Right cardiac atrium (tissue), 5 donors: ENCODE measurements at regions not wholly inside any gene's neighbourhood (a gene's known extent, or its start where the extent isn't known, plus 50 kb on each side); places are given as distances from the start of the nearest gene placed in this dataset.

Experiments
- ATAC-seq, 2 donors: fragments of 200-7000 bp; cut with Tn5 transposase; one replicate each; pipeline versions ENCODE4 v1.8.0 to v1.9.1; 2020; ENCODE audit warnings: moderate library complexity in 2 of 2, mild to moderate bottlenecking in 1 of 2
- DNase-seq, 3 donors: peaks; one replicate each; pipeline ENCODE4 v3.0.0-alpha.2; 2020
- H3K27ac ChIP-seq: one replicate; pipeline ENCODE4 v1.5.1; 2013; ENCODE audit warnings: mild to moderate bottlenecking, low read length, control low read depth, moderate library complexity
- H3K27me3 ChIP-seq: one replicate; pipeline ENCODE4 v1.6.1; 2013; ENCODE audit not compliant: control insufficient read depth, insufficient read depth
- H3K4me1 ChIP-seq: one replicate; pipeline ENCODE4 v1.6.1; 2013; ENCODE audit warnings: low read length; ENCODE audit not compliant: control insufficient read depth, insufficient read depth
- H3K4me3 ChIP-seq: one replicate; pipeline ENCODE4 v1.5.1; 2013; ENCODE audit warnings: low read length, control low read depth
- H3K9me3 ChIP-seq: one replicate; pipeline ENCODE4 v1.6.1; 2013; ENCODE audit warnings: low read length; ENCODE audit not compliant: control insufficient read depth
- WGBS: extraction: QIAGEN DNeasy Blood & Tissue Kit; methylation state at CpG from one replicate; pipeline ENCODE4 v1.1.7; 2013; 5-methylcytosine and 5-hydroxymethylcytosine counted together
- intact Hi-C, 4 donors: fragments of 100-400 bp; cut with DNase I; formaldehyde crosslinking; loops; one replicate each; pipeline versions ENCODE4 v1.11.0 to v1.14.0; 2022 to 2023
- donor health status: healthy with polysubstance abuse.
- donor health status: DM: no; HTN: yes; CAD: no.
- donor health status: DM: no; HTN: no; CAD: no.
- donor health status: DM: no; HTN: yes; CAD: no; lungs with severe emphysema.
- donor health status: DM: yes; HTN: yes; CAD: no.

DNA sequence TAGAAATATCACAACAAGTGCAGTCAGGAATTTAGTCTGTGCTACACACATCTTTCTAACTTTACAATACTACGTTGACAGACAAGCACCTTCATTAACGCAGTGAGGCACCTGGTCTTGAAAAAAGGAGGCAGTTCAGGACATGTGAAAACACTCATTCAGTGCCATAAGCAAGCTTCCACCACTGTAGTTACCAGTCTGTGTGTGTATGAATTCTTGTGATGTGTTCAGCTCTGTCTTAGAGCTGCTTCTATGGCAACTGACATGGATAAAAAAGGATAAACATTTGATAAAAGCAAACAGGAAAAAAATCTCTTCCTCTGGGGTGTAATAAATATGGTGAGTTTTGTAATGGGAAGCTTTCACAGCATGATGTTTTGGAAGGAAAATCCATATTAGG, 623.8 kb upstream of the NXPH2 start:
- intact Hi-C loops = no loop called here
- ATAC-seq (no peak), DNase-seq (no peak)
- no peak overlapping the region for H3K4me3 ChIP-seq
- H3K27ac ChIP-seq = no peak overlapping the region
- no peaks in the 10 kb centered on the region for H3K9me3 ChIP-seq
- H3K4me1 ChIP-seq = no peaks in the 10 kb centered on the region
- no peaks in the 10 kb centered on the region for H3K27me3 ChIP-seq
- WGBS = 73% methylated on average over 2 of the region's 2 CpGs

DNA sequence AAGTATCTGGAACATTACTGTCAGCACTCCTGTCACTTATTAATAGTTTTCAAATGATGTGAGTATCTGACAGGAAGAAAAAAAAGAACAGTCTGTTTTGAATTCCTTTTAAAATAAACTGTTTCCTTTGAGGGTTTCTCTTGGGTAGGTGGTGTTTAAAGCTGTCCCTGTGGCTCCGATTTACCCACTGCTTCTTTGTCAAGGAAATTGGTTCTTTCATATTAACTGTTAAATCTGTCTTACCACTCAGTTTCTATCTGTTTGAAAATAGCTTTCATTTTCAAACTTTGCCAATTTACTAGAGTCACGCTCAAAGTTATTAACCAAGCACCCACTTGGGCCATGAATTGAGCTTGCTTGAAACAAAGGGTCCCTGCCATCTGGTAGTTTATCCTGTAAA, 614.6 kb upstream of the NXPH2 start:
- Histone ChIP-seq H3K27me3 (no peaks in the 10 kb centered on the region), H3K4me3 (no peak overlapping the region), H3K4me1 (no peaks in the 10 kb centered on the region), H3K9me3 (no peaks in the 10 kb centered on the region), H3K27ac (no peak overlapping the region)
- intact Hi-C loops = no loop called here
- ATAC-seq (no peak), DNase-seq (no peak)
- 57% methylated on average over 2 of the region's 2 CpGs for WGBS

DNA sequence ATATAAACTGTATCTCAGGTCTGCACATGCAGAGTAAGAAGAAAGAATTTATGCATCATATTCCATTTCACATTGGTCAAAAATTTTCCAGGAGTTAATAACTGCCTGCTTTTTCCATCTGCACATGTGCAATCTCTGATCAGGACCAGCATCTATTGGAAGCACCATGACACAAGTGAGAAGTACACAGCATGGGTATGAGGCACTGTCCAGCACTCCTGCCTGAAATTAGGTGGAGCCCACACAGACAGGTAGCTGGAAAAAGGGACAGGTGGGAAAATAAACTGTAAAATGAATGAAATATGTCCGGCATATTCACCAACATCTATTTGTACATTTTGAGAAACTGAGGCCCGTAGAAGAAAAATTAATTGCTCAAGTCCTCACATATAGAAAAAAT, 609.2 kb upstream of the NXPH2 start:
- H3K4me3 ChIP-seq = no peak overlapping the region
- H3K27ac ChIP-seq = no peak overlapping the region
- intact Hi-C loops = no loop called here
- no peak for DNase-seq
- no peaks in the 10 kb centered on the region for H3K9me3 ChIP-seq
- no peaks in the 10 kb centered on the region for H3K4me1 ChIP-seq
- no peaks in the 10 kb centered on the region for H3K27me3 ChIP-seq
- no peak for ATAC-seq
- WGBS = 85% methylated on average over 2 of the region's 2 CpGs

DNA sequence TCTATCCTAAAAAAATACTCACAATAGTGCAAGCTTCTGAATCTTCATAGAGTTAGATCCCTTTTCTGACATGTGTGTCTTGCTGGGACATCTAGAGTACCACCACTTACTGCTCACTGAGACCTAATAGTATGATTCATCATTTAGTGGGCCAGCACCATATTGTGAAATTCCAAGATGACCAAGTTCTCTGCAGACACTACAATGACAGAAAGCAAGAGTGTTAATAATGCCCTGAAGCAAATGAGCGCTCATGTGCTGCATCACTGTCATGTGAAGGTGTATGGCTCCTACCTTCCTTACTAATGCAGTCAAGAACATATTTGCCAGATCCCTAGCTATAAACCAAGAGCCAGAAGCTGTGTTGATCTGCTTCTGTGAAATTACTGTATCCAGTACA, 606.2 kb upstream of the NXPH2 start:
- Histone ChIP-seq H3K9me3 (no peaks in the 10 kb centered on the region), H3K27ac (no peak overlapping the region), H3K4me1 (no peaks in the 10 kb centered on the region), H3K4me3 (no peak overlapping the region), H3K27me3 (no peaks in the 10 kb centered on the region)
- WGBS = 87% methylated on average over 1 of the region's 1 CpG
- ATAC-seq (no peak), DNase-seq (no peak)
- intact Hi-C loops = no loop called here

DNA sequence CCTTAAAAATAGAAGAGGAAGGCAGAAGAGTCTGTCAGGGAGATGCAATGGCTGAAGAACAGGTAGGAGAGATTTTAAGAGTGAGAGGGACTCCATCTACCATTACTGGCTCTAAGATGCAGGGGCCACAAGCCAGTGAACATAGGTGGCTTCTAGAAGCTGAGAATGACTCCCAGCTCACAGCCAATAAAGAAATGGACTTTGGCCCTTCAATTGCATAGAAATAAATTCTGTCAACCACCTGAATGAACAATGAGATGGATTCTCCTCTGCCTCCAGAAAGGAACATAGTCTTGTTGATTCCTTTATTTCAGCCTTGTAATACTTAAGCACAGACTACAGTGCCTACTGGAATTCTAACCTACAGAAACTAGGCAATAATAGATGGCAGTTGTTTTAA, 603.3 kb upstream of the NXPH2 start:
- intact Hi-C loops = no loop called here
- Histone ChIP-seq H3K27me3 (no peaks in the 10 kb centered on the region), H3K4me1 (no peaks in the 10 kb centered on the region), H3K9me3 (no peaks in the 10 kb centered on the region), H3K27ac (no peak overlapping the region), H3K4me3 (no peak overlapping the region)
- no peak for DNase-seq
- no peak for ATAC-seq

DNA sequence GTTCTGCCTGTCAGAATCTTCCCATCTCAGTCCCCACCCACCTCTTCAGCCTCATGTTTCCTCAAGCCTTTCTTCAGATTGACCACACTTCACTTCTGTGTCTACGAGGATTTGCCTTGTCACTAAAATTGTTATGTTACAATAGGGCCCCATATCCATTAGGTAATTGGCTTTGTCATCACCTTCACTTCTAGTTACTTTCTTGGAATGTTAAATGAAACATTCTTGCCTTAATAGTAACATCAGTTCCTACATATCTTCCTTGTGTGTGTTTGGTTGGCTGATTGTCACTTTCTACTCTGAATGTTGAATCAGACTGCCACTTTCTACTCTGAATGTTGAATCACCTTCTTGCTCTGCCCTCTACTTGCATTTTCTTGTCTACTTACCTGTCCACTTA, 599.9 kb upstream of the NXPH2 start:
- no peak overlapping the region for H3K27ac ChIP-seq
- no peaks in the 10 kb centered on the region for H3K9me3 ChIP-seq
- H3K27me3 ChIP-seq = no peaks in the 10 kb centered on the region
- no peaks in the 10 kb centered on the region for H3K4me1 ChIP-seq
- H3K4me3 ChIP-seq = no peak overlapping the region
- DNase-seq (no peak), ATAC-seq (no peak)
- intact Hi-C loops = no loop called here
- 59% methylated on average over 1 of the region's 1 CpG for WGBS

DNA sequence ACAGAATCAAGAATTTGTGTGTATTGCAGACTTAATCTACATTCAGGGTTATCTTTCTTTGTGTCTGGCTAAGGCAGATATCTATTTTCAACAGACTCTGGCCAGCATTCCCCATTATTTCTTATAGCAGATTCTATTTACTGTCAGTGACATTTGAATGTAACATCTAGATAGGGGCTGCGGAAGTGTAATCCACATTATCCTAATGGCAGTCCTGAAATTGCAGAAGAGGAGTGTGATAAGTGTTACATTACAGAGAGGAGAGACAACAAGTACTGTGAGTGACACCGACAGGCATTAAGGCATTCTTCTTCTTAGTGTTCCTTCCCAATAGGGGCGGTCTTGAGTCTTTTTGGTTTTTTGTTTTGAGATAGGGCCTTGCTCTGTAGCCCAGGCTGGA, 598.2 kb upstream of the NXPH2 start:
- no peak overlapping the region for H3K4me3 ChIP-seq
- DNase-seq = no peak
- WGBS = 61% methylated on average over 3 of the region's 3 CpGs
- no peaks in the 10 kb centered on the region for H3K9me3 ChIP-seq
- H3K27ac ChIP-seq = no peak overlapping the region
- no peaks in the 10 kb centered on the region for H3K4me1 ChIP-seq
- ATAC-seq = no peak
- H3K27me3 ChIP-seq = no peaks in the 10 kb centered on the region
- intact Hi-C loops = no loop called here

DNA sequence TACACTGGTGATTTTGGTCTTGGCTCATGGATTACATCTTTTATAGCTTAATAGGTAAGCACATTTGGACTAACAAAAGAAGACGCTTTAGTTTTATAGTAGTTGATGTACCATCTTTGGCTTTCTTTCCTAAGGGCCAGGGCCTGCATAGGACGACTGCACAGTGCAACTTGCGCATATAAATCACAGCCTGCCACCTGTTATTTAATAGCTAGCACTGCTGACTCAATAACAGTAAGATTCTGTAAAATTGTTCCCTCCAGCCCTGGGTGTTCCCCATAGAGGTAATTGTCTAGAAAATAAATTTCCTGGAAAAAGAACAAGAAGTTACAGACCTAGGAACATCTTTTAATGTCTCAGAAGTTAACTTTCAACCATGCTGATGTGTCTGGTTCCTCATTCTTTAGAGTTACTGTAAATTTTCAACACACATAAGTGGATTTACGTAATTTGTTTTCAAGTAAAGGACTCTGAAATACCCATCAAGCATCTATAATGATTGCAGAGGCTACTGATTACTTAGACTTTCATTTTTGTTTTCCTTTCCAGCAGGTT, 594.2 kb upstream of the NXPH2 start:
- Histone ChIP-seq H3K27me3 (no peaks in the 10 kb centered on the region), H3K27ac (no peak overlapping the region), H3K4me1 (no peaks in the 10 kb centered on the region), H3K4me3 (no peak overlapping the region), H3K9me3 (no peaks in the 10 kb centered on the region)
- DNase-seq = no peak
- intact Hi-C loops = no loop called here
- ATAC-seq = no peak
- WGBS = 80% methylated on average over 4 of the region's 4 CpGs

DNA sequence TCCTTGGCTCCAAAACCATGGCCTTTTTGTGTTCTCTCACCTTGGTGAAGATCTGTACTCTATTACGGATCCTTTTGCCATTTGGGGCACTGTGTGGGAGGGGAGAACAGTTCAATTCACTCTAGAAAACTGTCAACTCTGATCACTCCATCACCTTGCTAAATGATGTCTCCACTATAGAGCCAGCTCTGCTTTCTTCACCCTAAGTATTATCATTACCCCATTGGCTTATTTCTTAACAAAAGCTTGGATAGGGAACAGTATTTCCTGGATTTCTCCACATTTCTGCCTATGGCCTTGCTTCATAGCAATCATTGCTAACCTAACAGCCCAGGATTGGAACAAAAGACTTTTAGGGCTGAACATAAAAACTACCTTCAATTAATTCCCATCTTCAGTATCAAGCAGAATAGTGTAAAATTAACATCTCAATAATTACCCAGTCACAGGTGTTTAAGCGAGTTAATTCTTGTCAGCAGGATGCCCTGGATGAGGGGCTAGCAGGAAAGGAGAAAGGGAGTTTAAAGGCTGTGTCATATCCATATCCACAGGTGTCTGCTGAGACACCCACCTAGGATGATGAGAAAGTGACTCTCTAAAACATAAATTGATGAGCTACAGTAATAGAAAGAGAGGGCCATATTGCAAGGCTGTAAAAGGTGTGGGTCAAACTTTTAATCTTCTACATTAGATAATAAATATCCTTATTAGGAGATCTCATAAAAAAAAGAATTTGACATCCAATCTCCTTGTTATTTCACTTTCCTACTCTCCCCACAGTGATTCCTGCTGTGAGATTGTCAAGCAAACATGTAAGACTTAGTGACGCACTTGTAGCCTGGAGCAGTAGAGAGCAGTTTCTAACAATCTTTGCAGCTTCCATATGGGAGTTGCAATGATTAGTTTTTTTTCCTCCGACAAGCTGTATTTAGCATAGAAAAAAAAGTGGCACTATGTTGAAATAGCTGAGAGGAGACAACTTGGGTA, 589.5 kb upstream of the NXPH2 start:
- Histone ChIP-seq H3K27me3 (no peaks in the 10 kb centered on the region), H3K9me3 (no peaks in the 10 kb centered on the region), H3K27ac (no peak overlapping the region), H3K4me1 (no peaks in the 10 kb centered on the region), H3K4me3 (no peak overlapping the region)
- ATAC-seq (no peak), DNase-seq (no peak)
- intact Hi-C loops = no loop called here
- WGBS = 63% methylated on average over 4 of the region's 4 CpGs

DNA sequence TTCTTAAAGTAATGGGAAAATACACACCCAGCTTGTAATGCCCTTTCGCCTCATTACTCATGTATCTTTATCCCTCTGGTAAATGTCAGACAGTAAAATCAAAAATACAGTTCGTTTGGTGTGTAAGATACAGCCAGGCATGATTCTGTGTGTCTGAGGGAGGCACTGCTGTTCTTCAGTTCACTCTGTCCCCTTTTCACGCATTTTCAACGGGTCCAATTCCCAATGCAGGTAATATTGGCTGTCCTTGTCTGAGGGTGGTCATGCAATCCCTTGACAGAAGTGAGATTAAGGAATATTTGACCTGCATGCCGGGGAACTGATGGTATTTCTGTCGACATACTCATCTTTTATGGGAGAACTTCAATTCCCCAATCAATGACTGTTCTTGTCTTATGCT, 587.2 kb upstream of the NXPH2 start:
- WGBS = 58% methylated on average over 6 of the region's 6 CpGs
- Histone ChIP-seq H3K27me3 (no peaks in the 10 kb centered on the region), H3K4me1 (no peaks in the 10 kb centered on the region), H3K9me3 (no peaks in the 10 kb centered on the region), H3K27ac (no peak overlapping the region), H3K4me3 (no peak overlapping the region)
- DNase-seq (no peak), ATAC-seq (no peak)
- intact Hi-C loops = no loop called here

DNA sequence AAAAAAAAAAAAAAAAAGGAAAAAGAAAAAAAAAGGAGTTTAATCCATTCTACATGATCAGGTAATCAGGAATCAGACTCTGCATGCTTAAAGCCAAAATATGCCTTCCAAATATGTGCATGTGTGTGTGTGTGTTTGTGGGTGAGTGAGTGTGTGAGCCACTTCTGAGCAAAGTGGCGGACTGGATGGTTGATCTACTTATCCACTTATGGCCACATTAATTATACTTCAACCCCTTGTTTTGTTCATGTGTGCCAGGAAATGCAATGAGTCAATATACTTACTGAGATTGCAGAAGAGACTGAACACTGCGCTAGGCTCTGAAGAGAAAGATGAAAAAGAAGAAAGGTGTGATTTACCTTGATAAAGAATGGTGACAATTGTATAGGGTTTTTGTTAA, 586.5 kb upstream of the NXPH2 start:
- Histone ChIP-seq H3K27me3 (no peaks in the 10 kb centered on the region), H3K9me3 (no peaks in the 10 kb centered on the region), H3K27ac (no peak overlapping the region), H3K4me1 (no peaks in the 10 kb centered on the region), H3K4me3 (no peak overlapping the region)
- DNase-seq (no peak), ATAC-seq (no peak)
- WGBS = 89% methylated on average over 2 of the region's 2 CpGs
- intact Hi-C loops = no loop called here
